Naive B cell (primary cell): ENCODE measurements at regions not wholly inside any gene's neighbourhood (a gene's known extent, or its start where the extent isn't known, plus 50 kb on each side); places are given as distances from the start of the nearest gene placed in this dataset.

Source experiments
- ATAC-seq, 2 donors: fragments of 150-1000 bp; cut with Tn5 transposase; 2 replicates each; pipeline ENCODE4 v1.10.0; 2021; ENCODE audit warnings: low read depth in 2 of 2, mild to moderate bottlenecking in 2 of 2, moderate library complexity in 2 of 2
- DNase-seq: peaks from one replicate; pipeline ENCODE4 v3.0.0; 2022
- H3K27ac Mint-ChIP-seq, 6 donors: one replicate each; pipeline ENCODE4 v1.8.0; 2020 to 2022; ENCODE audit warnings: mild to moderate bottlenecking in 6 of 6, mixed read lengths in 6 of 6, moderate library complexity in 5 of 6, inconsistent platforms in 2 of 6
- H3K27me3 Mint-ChIP-seq, 3 donors: one replicate each; pipeline ENCODE4 v1.8.0; 2021 to 2022; ENCODE audit warnings: mixed read lengths in 3 of 3, mild to moderate bottlenecking in 1 of 3
- H3K36me3 Mint-ChIP-seq, 2 donors: one replicate each; pipeline ENCODE4 v1.8.0; 2020 to 2022; ENCODE audit warnings: mixed read lengths in 2 of 2, inconsistent platforms in 1 of 2, mild to moderate bottlenecking in 1 of 2
- H3K4me1 Mint-ChIP-seq, 3 donors: one replicate each; pipeline ENCODE4 v1.8.0; 2020 to 2022; ENCODE audit warnings: mixed read lengths in 3 of 3, inconsistent platforms in 1 of 3, mild to moderate bottlenecking in 1 of 3, moderate library complexity in 1 of 3
- H3K4me3 Mint-ChIP-seq, 8 donors: one replicate each; pipeline ENCODE4 v1.8.0; 2020 to 2022; ENCODE audit warnings: mild to moderate bottlenecking in 8 of 8, mixed read lengths in 8 of 8, moderate library complexity in 8 of 8, inconsistent platforms in 2 of 8
- H3K9me3 Mint-ChIP-seq, 7 donors: one replicate each; pipeline ENCODE4 v1.8.0; 2020 to 2022; ENCODE audit warnings: mixed read lengths in 7 of 7, mild to moderate bottlenecking in 5 of 7, inconsistent platforms in 2 of 7, moderate library complexity in 1 of 7

- H3K27me3 Mint-ChIP-seq = peaks cover 6 to 8% (median 8%) of the 10 kb centered on the region in 3 donors
- no peak overlapping the region for H3K4me3 Mint-ChIP-seq
- no peaks in the 10 kb centered on the region for H3K36me3 Mint-ChIP-seq
- no peaks in the 10 kb centered on the region for H3K4me1 Mint-ChIP-seq
- no peak for ATAC-seq
- DNase-seq = no peak
- no peaks in the 10 kb centered on the region for H3K9me3 Mint-ChIP-seq
- no peak overlapping the region for H3K27ac Mint-ChIP-seq
Measured at GRCh38 chr6:147029923-147030322, 174.3 kb upstream of the STXBP5 start.

- H3K9me3 Mint-ChIP-seq = peaks cover 0 to 5% (median 0%) of the 10 kb centered on the region in 7 donors
Measured at GRCh38 chr6:147033267-147033666, 170.9 kb upstream of the STXBP5 start.

GRCh38 chr6:147035886-147036285 is 168.3 kb upstream of the STXBP5 start:
- no peaks in the 10 kb centered on the region for H3K4me1 Mint-ChIP-seq
- no peak overlapping the region for H3K4me3 Mint-ChIP-seq
- H3K27me3 Mint-ChIP-seq = peaks cover 4 to 8% (median 6%) of the 10 kb centered on the region in 3 donors
- DNase-seq = no peak
- ATAC-seq = no peak
- peaks cover 0 to 5% (median 0%) of the 10 kb centered on the region in 7 donors for H3K9me3 Mint-ChIP-seq
- H3K36me3 Mint-ChIP-seq = no peaks in the 10 kb centered on the region
- no peak overlapping the region for H3K27ac Mint-ChIP-seq

More at GRCh38 chr6:147033267-147033666, 170.9 kb upstream of the STXBP5 start:
- no peak for DNase-seq
- Mint-ChIP-seq H3K36me3 (no peaks in the 10 kb centered on the region), H3K4me3 (no peak overlapping the region), H3K27ac (no peak overlapping the region), H3K27me3 (peaks cover 4 to 8% (median 6%) of the 10 kb centered on the region in 3 donors), H3K4me1 (no peaks in the 10 kb centered on the region)
- ATAC-seq = no peak

DNA sequence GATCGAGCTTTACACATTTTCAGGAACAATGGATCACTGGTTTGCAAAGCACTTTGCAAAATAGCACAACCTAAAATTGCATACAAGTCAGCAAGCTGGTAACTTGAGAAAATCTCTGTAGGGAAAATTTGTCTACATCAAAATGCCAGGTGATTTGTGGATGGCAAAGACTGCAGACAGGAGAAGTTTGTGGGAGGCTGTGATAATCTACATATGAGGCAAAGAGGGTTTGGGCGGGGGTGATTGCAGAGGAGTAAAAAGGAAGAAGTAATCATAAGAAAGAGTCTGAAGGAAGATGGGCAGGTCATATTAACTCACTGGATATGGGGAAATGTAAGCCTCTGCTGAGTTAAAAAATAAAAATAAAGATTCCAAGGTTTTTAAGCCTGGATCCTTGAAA is 166.3 kb upstream of the STXBP5 start:
- peaks cover 0 to 6% (median 2%) of the 10 kb centered on the region in 7 donors for H3K9me3 Mint-ChIP-seq
- H3K4me3 Mint-ChIP-seq = no peak overlapping the region
- H3K4me1 Mint-ChIP-seq = no peaks in the 10 kb centered on the region
- H3K27me3 Mint-ChIP-seq = peaks cover 0 to 3% (median 2%) of the 10 kb centered on the region in 3 donors
- no peak overlapping the region for H3K27ac Mint-ChIP-seq
- no peaks in the 10 kb centered on the region for H3K36me3 Mint-ChIP-seq
- DNase-seq (no peak), ATAC-seq (no peak)

DNA sequence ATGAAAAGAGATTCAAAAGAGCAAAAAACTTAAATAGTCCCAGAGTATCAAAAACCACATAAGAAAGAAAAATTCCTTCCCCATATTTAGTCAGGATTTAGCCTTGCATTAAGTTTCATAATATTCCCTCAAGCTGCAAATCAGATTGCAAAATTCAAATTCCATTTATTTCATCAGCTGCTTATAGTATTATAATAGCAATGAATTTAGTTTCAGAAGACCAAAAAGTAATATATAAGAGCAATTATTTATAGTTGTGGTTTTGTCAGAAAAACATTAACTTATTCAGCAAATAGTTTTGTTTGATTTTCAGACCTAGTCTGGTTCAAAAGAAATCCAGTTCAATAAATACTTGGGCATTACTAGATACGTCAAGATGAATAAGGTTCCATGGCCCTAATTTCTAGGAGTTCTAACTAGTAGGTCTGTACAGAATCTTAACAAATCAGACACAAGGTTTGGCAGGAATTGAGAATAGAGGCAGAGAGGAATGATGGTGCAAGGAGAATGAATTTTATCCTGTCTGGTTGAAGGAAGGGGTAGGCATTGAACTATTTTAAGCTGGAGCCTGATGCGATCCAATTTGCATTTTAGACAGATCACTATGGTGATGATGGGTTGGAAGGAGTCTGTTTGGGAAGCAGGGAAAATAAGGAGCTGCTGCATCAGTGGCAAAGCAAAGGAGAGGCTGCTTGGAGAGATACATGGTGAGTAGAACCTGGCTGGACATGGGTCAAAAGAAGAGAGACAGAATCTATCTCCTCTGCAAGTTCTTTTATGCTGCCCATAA is 163.9 kb upstream of the STXBP5 start:
- ATAC-seq (no peak), DNase-seq (no peak)
- H3K9me3 Mint-ChIP-seq = peaks cover 6 to 24% (median 9%) of the 10 kb centered on the region in 7 donors
- H3K27me3 Mint-ChIP-seq = no peaks in the 10 kb centered on the region
- peaks cover 3 to 11% of the 10 kb centered on the region in 2 donors for H3K36me3 Mint-ChIP-seq
- H3K27ac Mint-ChIP-seq = no peak overlapping the region
- H3K4me3 Mint-ChIP-seq = no peak overlapping the region
- no peaks in the 10 kb centered on the region for H3K4me1 Mint-ChIP-seq

DNA sequence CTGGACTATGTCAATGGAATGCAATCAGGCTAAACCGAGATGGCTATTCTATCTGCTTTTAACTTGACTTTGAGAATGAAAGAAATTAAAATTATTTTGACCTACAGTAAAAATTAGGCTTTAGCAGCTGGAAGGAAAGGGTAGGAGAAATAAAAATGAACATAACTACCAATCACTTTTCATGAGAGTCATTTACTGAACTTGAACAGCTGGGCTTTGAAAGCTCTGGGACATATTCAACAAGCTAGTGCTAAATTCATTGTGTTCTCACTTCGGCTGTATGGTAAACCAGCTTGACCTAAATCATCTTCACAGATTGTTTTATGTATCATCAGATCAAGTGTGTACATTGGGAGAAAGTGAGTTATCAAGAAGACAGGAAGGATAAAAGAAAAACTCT is 161.5 kb upstream of the STXBP5 start:
- no peak overlapping the region for H3K4me3 Mint-ChIP-seq
- no peaks in the 10 kb centered on the region for H3K27me3 Mint-ChIP-seq
- DNase-seq = no peak
- no peaks in the 10 kb centered on the region for H3K4me1 Mint-ChIP-seq
- peaks cover 3 to 11% of the 10 kb centered on the region in 2 donors for H3K36me3 Mint-ChIP-seq
- H3K27ac Mint-ChIP-seq = no peak overlapping the region
- peaks cover 6 to 24% (median 9%) of the 10 kb centered on the region in 7 donors for H3K9me3 Mint-ChIP-seq
- no peak for ATAC-seq

- DNase-seq (no peak), ATAC-seq (no peak)
- H3K36me3 Mint-ChIP-seq = peaks cover 3 to 11% of the 10 kb centered on the region in 2 donors
- H3K27me3 Mint-ChIP-seq = peaks cover 0 to 3% (median 0%) of the 10 kb centered on the region in 3 donors
- H3K27ac Mint-ChIP-seq = no peak overlapping the region
- peaks cover 7 to 24% (median 9%) of the 10 kb centered on the region in 7 donors for H3K9me3 Mint-ChIP-seq
- no peaks in the 10 kb centered on the region for H3K4me1 Mint-ChIP-seq
- H3K4me3 Mint-ChIP-seq = no peak overlapping the region
Measured at GRCh38 chr6:147043994-147044477, 160.2 kb upstream of the STXBP5 start.

GRCh38 chr6:147046141-147046877 is 157.9 kb upstream of the STXBP5 start:
- Mint-ChIP-seq H3K36me3 (peaks cover 3 to 11% of the 10 kb centered on the region in 2 donors), H3K27me3 (peaks cover 0 to 7% (median 5%) of the 10 kb centered on the region in 3 donors), H3K9me3 (peaks cover 7 to 24% (median 9%) of the 10 kb centered on the region in 7 donors), H3K4me3 (no peak overlapping the region), H3K4me1 (no peaks in the 10 kb centered on the region), H3K27ac (no peak overlapping the region)
- ATAC-seq (no peak), DNase-seq (no peak)

- Mint-ChIP-seq H3K27me3 (peaks cover 0 to 15% (median 12%) of the 10 kb centered on the region in 3 donors), H3K36me3 (peaks cover under 1 to 6% of the 10 kb centered on the region in 2 donors), H3K9me3 (peaks cover 5 to 11% (median 7%) of the 10 kb centered on the region in 7 donors), H3K4me1 (no peaks in the 10 kb centered on the region), H3K27ac (no peak overlapping the region), H3K4me3 (no peak overlapping the region)
- ATAC-seq (no peak), DNase-seq (no peak)
Measured at GRCh38 chr6:147048930-147049329, 155.3 kb upstream of the STXBP5 start.

DNA sequence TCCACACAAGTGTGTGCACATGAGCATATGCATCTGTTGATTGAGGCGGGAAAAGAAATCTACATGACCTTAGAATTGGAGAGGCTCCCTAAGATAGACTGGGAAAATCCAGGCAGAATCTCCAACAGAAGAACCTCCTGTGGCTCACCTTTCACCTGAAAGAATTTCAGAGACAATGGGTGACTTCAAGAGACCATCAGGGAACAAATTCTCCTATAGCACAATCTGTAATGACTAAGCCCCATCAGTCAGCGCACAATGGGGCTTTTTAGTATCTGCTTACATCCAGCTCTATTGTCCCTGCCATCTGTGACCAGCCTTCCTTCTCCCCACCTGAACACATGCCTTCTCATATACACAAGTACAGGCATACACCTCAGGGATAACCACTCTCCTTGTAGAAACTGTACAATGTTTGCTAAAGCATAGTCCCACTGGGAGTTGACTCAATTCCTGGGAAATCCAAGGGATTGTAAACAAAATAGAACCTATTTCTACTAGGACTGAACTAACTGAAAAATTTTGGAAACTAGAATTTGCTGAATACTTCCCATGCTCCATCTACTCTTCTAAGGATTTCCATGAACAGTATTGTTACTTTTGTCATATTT is 150.8 kb upstream of the STXBP5 start:
- Mint-ChIP-seq H3K36me3 (no peaks in the 10 kb centered on the region), H3K9me3 (peaks cover 0 to 5% (median 0%) of the 10 kb centered on the region in 7 donors), H3K27me3 (peaks cover 0 to 15% (median 12%) of the 10 kb centered on the region in 3 donors), H3K4me3 (no peak overlapping the region), H3K27ac (no peak overlapping the region), H3K4me1 (no peaks in the 10 kb centered on the region)
- DNase-seq (no peak), ATAC-seq (no peak)

DNA sequence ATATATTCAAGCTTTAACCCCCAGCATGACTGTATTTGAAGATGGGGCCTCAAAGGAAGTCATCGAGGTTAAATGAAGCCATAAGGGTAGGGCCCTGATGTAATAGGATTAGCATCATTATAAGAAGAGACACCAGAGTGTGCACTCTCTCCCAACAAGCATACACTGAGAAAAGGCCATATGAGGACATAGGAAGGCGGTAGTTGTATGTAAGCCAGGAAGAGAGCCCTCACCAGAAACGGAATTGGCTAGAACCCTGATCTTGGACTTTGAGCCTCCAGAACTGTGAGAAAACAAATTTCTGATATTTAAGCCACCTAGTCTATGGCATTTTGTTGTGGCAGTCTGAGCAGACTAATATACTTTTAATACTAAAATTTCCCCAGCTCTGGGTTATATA is 150.1 kb upstream of the STXBP5 start:
- Mint-ChIP-seq H3K27ac (no peak overlapping the region), H3K4me1 (no peaks in the 10 kb centered on the region), H3K9me3 (peaks cover 0 to 1% (median 0%) of the 10 kb centered on the region in 7 donors), H3K4me3 (no peak overlapping the region), H3K27me3 (peaks cover 0 to 12% (median 11%) of the 10 kb centered on the region in 3 donors), H3K36me3 (no peaks in the 10 kb centered on the region)
- DNase-seq = no peak
- no peak for ATAC-seq

GRCh38 chr6:147054871-147055270 is 149.3 kb upstream of the STXBP5 start:
- DNase-seq (no peak), ATAC-seq (no peak)
- H3K36me3 Mint-ChIP-seq = no peaks in the 10 kb centered on the region
- no peaks in the 10 kb centered on the region for H3K9me3 Mint-ChIP-seq
- H3K27me3 Mint-ChIP-seq = peaks cover 0 to 8% (median 8%) of the 10 kb centered on the region in 3 donors
- no peak overlapping the region for H3K4me3 Mint-ChIP-seq
- no peak overlapping the region for H3K27ac Mint-ChIP-seq
- H3K4me1 Mint-ChIP-seq = no peaks in the 10 kb centered on the region

DNA sequence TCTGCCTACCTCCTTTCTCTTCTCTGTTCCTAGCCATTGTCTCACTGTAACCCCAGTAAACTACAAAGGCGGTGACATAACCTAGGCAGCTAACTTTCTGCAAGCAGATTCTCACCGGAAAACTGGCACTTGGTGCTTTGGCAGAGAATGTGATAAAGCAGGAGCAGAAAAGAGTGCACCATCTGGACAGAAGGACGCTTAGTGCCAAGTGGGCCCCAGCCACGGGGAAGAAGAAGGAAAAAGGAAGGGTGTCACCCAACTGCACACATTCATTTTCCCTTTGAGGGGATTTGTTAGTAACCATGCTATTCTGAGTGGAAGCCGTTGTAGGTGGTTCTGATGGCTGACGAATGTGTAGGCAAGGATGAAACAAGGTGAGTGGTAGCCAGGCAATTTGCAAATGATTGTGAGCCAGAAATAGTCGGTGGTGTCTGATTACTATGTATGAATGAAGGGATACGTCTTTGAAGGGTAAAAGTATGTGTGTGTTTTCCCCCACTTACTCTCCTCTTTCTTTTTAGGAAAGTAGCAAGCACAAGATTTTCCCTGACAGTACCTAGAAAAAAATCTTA is 148.3 kb upstream of the STXBP5 start:
- ATAC-seq = no peak
- Mint-ChIP-seq H3K27ac (no peak overlapping the region), H3K4me1 (no peaks in the 10 kb centered on the region), H3K27me3 (peaks cover 0 to 8% (median 7%) of the 10 kb centered on the region in 3 donors), H3K4me3 (no peak overlapping the region), H3K9me3 (no peaks in the 10 kb centered on the region), H3K36me3 (no peaks in the 10 kb centered on the region)
- no peak for DNase-seq
